Stomach (tissue), 8 donors: ENCODE measurements at regions not wholly inside any gene's neighbourhood (a gene's known extent, or its start where the extent isn't known, plus 50 kb on each side); places are given as distances from the start of the nearest gene placed in this dataset.
"Not testable (repeated sequence)": the region's sequence is repeated elsewhere in the genome, so short reads cannot be mapped to it uniquely, and the experiment has no call there.

Source experiments
- DNase-seq, 2 donors: peaks; one replicate each; pipeline versions ENCODE4 v3.0.0 to v3.0.0-alpha.2; 2013 to 2019
- H3K27ac ChIP-seq, 5 donors: fragments of 200-600 bp in 4 of 5; sonication (generic) in 4 of 5; one replicate each; pipeline ENCODE4 v1.5.1; 2013 to 2019; ENCODE audit warnings: mild to moderate bottlenecking in 1 of 5, moderate library complexity in 1 of 5
- H3K27me3 ChIP-seq, 3 donors: fragments of 200-600 bp; sonication (generic); one replicate each; pipeline ENCODE4 v1.5.1; 2017 to 2019; ENCODE audit warnings: mixed run types in 1 of 3
- H3K36me3 ChIP-seq, 4 donors: fragments of 200-600 bp; sonication (generic); 1 replicate in 3 of 4; 2 replicates in 1 of 4; pipeline ENCODE4 v1.5.1; 2016 to 2019
- H3K4me1 ChIP-seq, 4 donors: fragments of 200-600 bp; sonication (generic); one replicate each; pipeline ENCODE4 v1.5.1; 2016 to 2019
- H3K4me3 ChIP-seq, 4 donors: fragments of 200-600 bp; sonication (generic) in 3 of 4; one replicate each; pipeline ENCODE4 v1.5.1; 2016 to 2019; ENCODE audit warnings: mild to moderate bottlenecking in 1 of 4
- H3K9me3 ChIP-seq, 4 donors: fragments of 200-600 bp; sonication (generic); one replicate each; pipeline ENCODE4 v1.5.1; 2016 to 2019
- CTCF ChIP-seq, 7 experiments: fragments of 450-650 bp in 4 of 7; fragments of 200-600 bp in 3 of 7; sonication (generic) in 3 of 7; IDR thresholded peaks; one replicate each; pipeline ENCODE4 v1.5.1; 2016 to 2019; ENCODE audit warnings: antibody characterized with exemption in 7 of 7, control low read depth in 2 of 7, mild to moderate bottlenecking in 1 of 7
- EP300 ChIP-seq: sonication (generic); formaldehyde crosslinking; IDR thresholded peaks from one replicate; pipeline ENCODE4 v1.6.1; 2017; ENCODE audit warnings: antibody characterized with exemption
- POLR2A ChIP-seq, 4 donors: fragments of 450-650 bp; IDR thresholded peaks; one replicate each; pipeline ENCODE4 v1.6.1; 2016; ENCODE audit warnings: antibody characterized with exemption in 4 of 4, control low read depth in 2 of 4, mild to moderate bottlenecking in 1 of 4, moderate library complexity in 1 of 4
- POLR2AphosphoS5 ChIP-seq, 3 donors: sonication (generic); formaldehyde crosslinking; IDR thresholded peaks; one replicate each; pipeline ENCODE4 v1.6.1; 2016; ENCODE audit warnings: antibody characterized with exemption in 3 of 3
- WGBS, 5 donors: extraction: QIAGEN DNeasy Blood & Tissue Kit in 3 of 5; methylation state at CpG; one replicate each; pipeline versions ENCODE4 v1.1.5 to v1.1.7; 2013 to 2018; 5-methylcytosine and 5-hydroxymethylcytosine counted together
- intact Hi-C: fragments of 100-400 bp; cut with DNase I; formaldehyde crosslinking; loops from one replicate; pipeline ENCODE4 v1.15.1; 2023; ENCODE audit warnings: low total_unique reads
- donor health status: healthy with polysubstance abuse.
- donor health status: Bipolar disorder and iron deficiency.
- donor health status: healthy.

GRCh38 chr5:52065182-52065581 lies 681.9 kb downstream of the ISL1 start:
- Histone ChIP-seq H3K4me1 (no peaks in the 10 kb centered on the region), H3K27ac (no peak overlapping the region), H3K27me3 (no peaks in the 10 kb centered on the region), H3K36me3 (no peaks in the 10 kb centered on the region), H3K4me3 (no peak overlapping the region), H3K9me3 (peaks cover 0 to 12% (median 1%) of the 10 kb centered on the region in 4 donors)
- WGBS, 5 donors = 84 to 95% (median 89%) methylated on average over 2 of the region's 2 CpGs
- intact Hi-C loops = no loop called here
- TF ChIP-seq EP300 (no peak), CTCF (IDR thresholded peaks at IDR 0.05) (no peak), POLR2AphosphoS5 (IDR thresholded peaks at IDR 0.05) (no peak), POLR2A (IDR thresholded peaks at IDR 0.05) (no peak)
- DNase-seq = no peak

- H3K27me3 ChIP-seq = no peaks in the 10 kb centered on the region
- no peak for TF ChIP-seq POLR2A (IDR thresholded peaks at IDR 0.05)
- TF ChIP-seq CTCF (IDR thresholded peaks at IDR 0.05) = no peak
- no peak for TF ChIP-seq POLR2AphosphoS5 (IDR thresholded peaks at IDR 0.05)
- TF ChIP-seq EP300 = no peak
- no peaks in the 10 kb centered on the region for H3K4me1 ChIP-seq
- no peaks in the 10 kb centered on the region for H3K36me3 ChIP-seq
- intact Hi-C loops = no loop called here
- H3K9me3 ChIP-seq = peaks cover 0 to 12% (median 1%) of the 10 kb centered on the region in 4 donors
- no peak overlapping the region for H3K27ac ChIP-seq
- H3K4me3 ChIP-seq = no peak overlapping the region
- DNase-seq = no peak
Measured at GRCh38 chr5:52069997-52070396, 686.7 kb downstream of the ISL1 start.

- WGBS, 5 donors = 74 to 87% (median 78%) methylated on average over 5 of the region's 5 CpGs
- TF ChIP-seq POLR2A (IDR thresholded peaks at IDR 0.05) (no peak), POLR2AphosphoS5 (IDR thresholded peaks at IDR 0.05) (no peak), CTCF (IDR thresholded peaks at IDR 0.05) (no peak), EP300 (no peak)
- Histone ChIP-seq H3K27ac (no peak overlapping the region), H3K4me1 (no peaks in the 10 kb centered on the region), H3K9me3 (no peaks in the 10 kb centered on the region), H3K27me3 (no peaks in the 10 kb centered on the region), H3K36me3 (no peaks in the 10 kb centered on the region), H3K4me3 (no peak overlapping the region)
- DNase-seq = no peak
- intact Hi-C loops = no loop called here
Measured at GRCh38 chr5:52073993-52074689, 690.9 kb downstream of the ISL1 start.

GRCh38 chr5:52077941-52078815 lies 694.9 kb downstream of the ISL1 start:
- no peak overlapping the region for H3K27ac ChIP-seq
- no peaks in the 10 kb centered on the region for H3K27me3 ChIP-seq
- H3K36me3 ChIP-seq = no peaks in the 10 kb centered on the region
- no peaks in the 10 kb centered on the region for H3K9me3 ChIP-seq
- no peaks in the 10 kb centered on the region for H3K4me1 ChIP-seq
- WGBS, 5 donors = 76 to 84% (median 80%) methylated on average over 5 of the region's 5 CpGs
- DNase-seq = no peak
- no peak overlapping the region for H3K4me3 ChIP-seq
- TF ChIP-seq CTCF (IDR thresholded peaks at IDR 0.05) (no peak), POLR2AphosphoS5 (IDR thresholded peaks at IDR 0.05) (no peak), POLR2A (IDR thresholded peaks at IDR 0.05) (no peak), EP300 (no peak)
- intact Hi-C loops = no loop called here

- H3K36me3 ChIP-seq, DNase-seq, H3K27ac ChIP-seq, H3K4me1 ChIP-seq, H3K4me3 ChIP-seq, intact Hi-C loops, H3K27me3 ChIP-seq: not testable (repeated sequence)
- WGBS, 5 donors = 60 to 90% (median 88%) methylated on average over 1 to 5 of the region's 5 CpGs
- peaks cover 0 to 12% (median 0%) of the 10 kb centered on the region in 4 donors for H3K9me3 ChIP-seq
Measured at GRCh38 chr5:52102311-52102710, 685.4 kb upstream of the ITGA1 start.
